HCT116 (cell line): ENCODE measurements at regions not wholly inside any gene's neighbourhood (a gene's known extent, or its start where the extent isn't known, plus 50 kb on each side); places are given as distances from the start of the nearest gene placed in this dataset.

Source experiments
- ATAC-seq: fragments of 200-7000 bp; cut with Tn5 transposase; 2 replicates; pipeline ENCODE4 v1.9.1; 2020; ENCODE audit warnings: mild to moderate bottlenecking, moderate library complexity
- BruUV-seq: library from RNA; stranded (reverse); fragments of 400-500 nt; replicated peaks from 2 replicates; lab custom pipeline; 2021; lab: Mats Ljungman, UMichigan
- CTCF ChIA-PET: fragments of 300-600 bp; sonication (Branson Sonifier 250); formaldehyde crosslinking; loops from one replicate; lab custom pipeline; 2021; ENCODE audit warnings: antibody characterized with exemption; lab: Charles Lee
- POLR2A ChIA-PET: fragments of 300-600, 350-600 bp; sonication (Branson Sonifier 250); formaldehyde crosslinking; loops from one replicate; lab custom pipeline; 2021; ENCODE audit warnings: antibody characterized with exemption; lab: Charles Lee
- RAD21 ChIA-PET, 2 experiments: fragments of 300-600 bp; sonication (Branson Sonifier 250); formaldehyde crosslinking; loops; one replicate each; lab custom pipeline; 2023; ENCODE audit warnings: low total read pairs in 2 of 2; ENCODE audit not compliant: uncharacterized antibody in 2 of 2, unreplicated experiment in 2 of 2, low non-redundant PET in 1 of 2; lab: Charles Lee
- DNase-seq: peaks from one replicate; pipeline ENCODE4 v3.0.0-alpha.2; 2010; ENCODE audit warnings: low read depth, low spot score
- H2AFZ ChIP-seq: fragments of 200-600 bp; shearing (Covaris generic), sonication (generic); 2 replicates; pipeline ENCODE4 v1.6.1; 2017; ENCODE audit warnings: low read depth, mixed run types, mixed read lengths, antibody characterized with exemption, low read length; ENCODE audit not compliant: poor library complexity, severe bottlenecking
- H3K27ac ChIP-seq: 2 replicates; pipeline ENCODE4 v1.5.1; 2012; ENCODE audit warnings: low read depth, low read length
- H3K27me3 ChIP-seq: fragments of 200-600 bp; sonication (generic); 2 replicates; pipeline ENCODE4 v1.6.1; 2016; ENCODE audit warnings: mixed run types, low read length, mixed read lengths; ENCODE audit not compliant: insufficient read depth
- H3K36me3 ChIP-seq, 2 experiments: fragments of 200-500 bp in 1 of 2; fragments of 200-600 bp in 1 of 2; sonication (Bioruptor generic) in 1 of 2; sonication (generic) in 1 of 2; 2 replicates each; pipeline versions ENCODE4 v1.5.1 to v1.6.1; 2014 to 2016; ENCODE audit warnings: low read length in 2 of 2, inconsistent platforms in 1 of 2, mixed read lengths in 1 of 2, mixed run types in 1 of 2; ENCODE audit not compliant: insufficient read depth in 2 of 2, control insufficient read depth in 1 of 2
- H3K4me1 ChIP-seq, 2 experiments: fragments of 200-600 bp in 1 of 2; sonication (generic) in 1 of 2; 2 replicates each; pipeline versions ENCODE4 v1.5.1 to v1.6.1; 2012 to 2017; ENCODE audit warnings: low read length in 2 of 2, inconsistent platforms in 1 of 2, mild to moderate bottlenecking in 1 of 2, mixed read lengths in 1 of 2, mixed run types in 1 of 2, moderate library complexity in 1 of 2; ENCODE audit not compliant: insufficient read depth in 2 of 2, control insufficient read depth in 1 of 2
- H3K4me2 ChIP-seq: fragments of 200-600 bp; sonication (generic); 2 replicates; pipeline ENCODE4 v1.6.1; 2017; ENCODE audit warnings: mixed run types, low read length, mixed read lengths
- H3K4me3 ChIP-seq, 2 experiments: fragments of 200-600 bp in 1 of 2; sonication (generic) in 1 of 2; replicated peaks in 1 of 2; 2 replicates each; pipeline ENCODE4 v1.5.1; 2011 to 2016; ENCODE audit warnings: low read length in 2 of 2, control low read depth in 1 of 2, low read depth in 1 of 2, mild to moderate bottlenecking in 1 of 2, mixed read lengths in 1 of 2, mixed run types in 1 of 2
- H3K79me2 ChIP-seq: fragments of 200-600 bp; sonication (generic); 2 replicates; pipeline ENCODE4 v1.6.1; 2017; ENCODE audit warnings: mild to moderate bottlenecking, mixed run types, low read length, moderate library complexity, mixed read lengths; ENCODE audit not compliant: insufficient read depth
- H3K9ac ChIP-seq: fragments of 200-600 bp; sonication (generic); 2 replicates; pipeline ENCODE4 v1.6.1; 2016; ENCODE audit warnings: low read length, mixed read lengths
- H3K9me2 ChIP-seq: fragments of 200-600 bp; sonication (generic), shearing (Covaris generic); 2 replicates; pipeline ENCODE4 v1.6.1; 2017; ENCODE audit warnings: mixed run types, mild to moderate bottlenecking, moderate library complexity; ENCODE audit not compliant: insufficient read depth
- H3K9me3 ChIP-seq, 2 experiments: fragments of 200-500 bp in 1 of 2; fragments of 200-600 bp in 1 of 2; sonication (Bioruptor generic) in 1 of 2; sonication (generic) in 1 of 2; 2 replicates each; pipeline ENCODE4 v1.6.1; 2014 to 2017; ENCODE audit warnings: low read length in 2 of 2, mixed read lengths in 2 of 2, inconsistent platforms in 1 of 2, low read depth in 1 of 2, mild to moderate bottlenecking in 1 of 2, mixed run types in 1 of 2, moderate library complexity in 1 of 2; ENCODE audit not compliant: control insufficient read depth in 1 of 2, insufficient read depth in 1 of 2
- H4K20me1 ChIP-seq: fragments of 200-600 bp; sonication (generic), shearing (Covaris generic); 2 replicates; pipeline ENCODE4 v1.6.1; 2017; ENCODE audit warnings: mixed run types, mild to moderate bottlenecking, moderate library complexity; ENCODE audit not compliant: insufficient read depth
- CBX3 ChIP-seq: IDR thresholded peaks from 2 replicates; pipeline ENCODE4 v1.6.1; 2012; ENCODE audit warnings: low read depth
- CEBPB ChIP-seq: IDR thresholded peaks from 2 replicates; pipeline ENCODE4 v1.6.1; 2012; ENCODE audit warnings: low read depth
- ELF1 ChIP-seq: IDR thresholded peaks from 2 replicates; pipeline ENCODE4 v1.6.1; 2012; ENCODE audit warnings: low read depth, borderline replicate concordance
- JUND ChIP-seq: IDR thresholded peaks from 2 replicates; pipeline ENCODE4 v1.6.1; 2012
- POLR2AphosphoS5 ChIP-seq: IDR thresholded peaks from 2 replicates; pipeline ENCODE4 v1.6.1; 2011; ENCODE audit warnings: mild to moderate bottlenecking, low read depth, low read length, moderate library complexity
- RAD21 ChIP-seq: IDR thresholded peaks from 2 replicates; pipeline ENCODE4 v1.6.1; 2012; ENCODE audit warnings: low read depth, mild to moderate bottlenecking
- SIN3A ChIP-seq: IDR thresholded peaks from 2 replicates; pipeline ENCODE4 v1.6.1; 2012; ENCODE audit warnings: low read depth
- TCF7L2 ChIP-seq: IDR thresholded peaks from 2 replicates; pipeline ENCODE4 v1.7.0; 2011; ENCODE audit warnings: borderline replicate concordance, inconsistent platforms; ENCODE audit not compliant: insufficient read depth, insufficient read length; ENCODE audit errors: extremely low read depth
- YY1 ChIP-seq: IDR thresholded peaks from 2 replicates; pipeline ENCODE4 v1.6.1; 2011; ENCODE audit warnings: low read length, low read depth, moderate library complexity, mild to moderate bottlenecking; ENCODE audit not compliant: insufficient replicate concordance; ENCODE audit errors: extremely low read depth
- ZFX ChIP-seq: fragments of 450-650 bp; IDR thresholded peaks from 2 replicates; pipeline ENCODE4 v1.6.1; 2017
- ZNF274 ChIP-seq: fragments of 200-500 bp; sonication (Bioruptor generic); IDR thresholded peaks from 2 replicates; pipeline ENCODE4 v1.6.1; 2014; ENCODE audit warnings: mild to moderate bottlenecking, low read depth, low read length, inconsistent platforms
- intact Hi-C: fragments of 100-400 bp; cut with micrococcal nuclease; formaldehyde crosslinking; loops from 2 replicates; pipeline ENCODE4 v1.10.0; 2022
- TF ChIP-seq, protein P1 (sequence below): IDR thresholded peaks from 2 replicates; pipeline ENCODE4 v1.6.1; 2012
- TF ChIP-seq, protein P2 (sequence below): IDR thresholded peaks from 2 replicates; pipeline ENCODE4 v1.6.1; 2012
- TF ChIP-seq, protein P3 (sequence below): IDR thresholded peaks from 2 replicates; pipeline ENCODE4 v1.6.1; 2012; ENCODE audit warnings: low read depth
- TF ChIP-seq, protein P4 (sequence below), 3 experiments: fragments of 200-600 bp in 1 of 3; sonication (generic) in 1 of 3; IDR thresholded peaks in 2 of 3; conservative IDR thresholded peaks in 1 of 3; 2 replicates each; pipeline ENCODE4 v1.5.1; 2012 to 2017; ENCODE audit warnings: low read depth in 2 of 3, low read length in 2 of 3, antibody characterized with exemption in 1 of 3, borderline replicate concordance in 1 of 3, control low read depth in 1 of 3, mild to moderate bottlenecking in 1 of 3, mixed read lengths in 1 of 3, mixed run types in 1 of 3, moderate library complexity in 1 of 3; ENCODE audit not compliant: insufficient read depth in 1 of 3

DNA sequence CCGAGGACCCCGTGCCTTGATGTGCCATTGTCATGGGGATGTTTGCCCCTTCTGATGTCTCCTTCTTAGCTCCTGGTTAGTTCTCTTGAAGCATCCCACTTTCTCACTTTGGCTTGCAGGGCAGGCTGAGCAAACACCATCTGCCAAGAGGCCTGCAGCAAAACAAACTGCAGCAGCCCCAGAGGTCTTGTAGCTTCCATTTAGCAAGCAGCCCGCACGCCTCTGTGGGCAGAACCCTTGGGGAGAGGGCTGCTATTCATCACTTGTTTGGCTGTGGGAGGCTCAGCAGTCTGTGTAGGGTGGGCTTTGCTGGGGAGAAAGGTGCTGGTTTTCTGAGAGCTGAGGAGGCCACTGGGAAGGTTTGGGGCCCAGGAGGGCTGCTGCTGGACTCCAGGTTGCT is 56.7 kb downstream of the KCNC4 start (continued):
- TF ChIP-seq, protein P1, sequence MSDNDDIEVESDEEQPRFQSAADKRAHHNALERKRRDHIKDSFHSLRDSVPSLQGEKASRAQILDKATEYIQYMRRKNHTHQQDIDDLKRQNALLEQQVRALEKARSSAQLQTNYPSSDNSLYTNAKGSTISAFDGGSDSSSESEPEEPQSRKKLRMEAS: no peak

GRCh38 chr1:110267260-110267659 is 57.1 kb downstream of the KCNC4 start:
- no peak overlapping the region for H3K4me2 ChIP-seq
- H3K27me3 ChIP-seq: no peaks in the 10 kb centered on the region; the same call in 1 of the 2 replicates
- H3K9ac ChIP-seq: no peak overlapping the region
- ChIA-PET POLR2A (no interaction called here), RAD21 (no interaction called here), CTCF (no interaction called here)
- H3K9me2 ChIP-seq: no peaks in the 10 kb centered on the region
- DNase-seq: no peak
- no peaks in the 10 kb centered on the region for H3K36me3 ChIP-seq
- TF ChIP-seq YY1 (no peak), TCF7L2 (no peak), ZNF274 (no peak), CEBPB (no peak), SIN3A (no peak), RAD21 (no peak), CBX3 (no peak), JUND (no peak), ELF1 (no peak), POLR2AphosphoS5 (no peak), ZFX (no peak)
- TF ChIP-seq, protein P2, sequence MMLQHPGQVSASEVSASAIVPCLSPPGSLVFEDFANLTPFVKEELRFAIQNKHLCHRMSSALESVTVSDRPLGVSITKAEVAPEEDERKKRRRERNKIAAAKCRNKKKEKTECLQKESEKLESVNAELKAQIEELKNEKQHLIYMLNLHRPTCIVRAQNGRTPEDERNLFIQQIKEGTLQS: no peak
- TF ChIP-seq, protein P3, sequence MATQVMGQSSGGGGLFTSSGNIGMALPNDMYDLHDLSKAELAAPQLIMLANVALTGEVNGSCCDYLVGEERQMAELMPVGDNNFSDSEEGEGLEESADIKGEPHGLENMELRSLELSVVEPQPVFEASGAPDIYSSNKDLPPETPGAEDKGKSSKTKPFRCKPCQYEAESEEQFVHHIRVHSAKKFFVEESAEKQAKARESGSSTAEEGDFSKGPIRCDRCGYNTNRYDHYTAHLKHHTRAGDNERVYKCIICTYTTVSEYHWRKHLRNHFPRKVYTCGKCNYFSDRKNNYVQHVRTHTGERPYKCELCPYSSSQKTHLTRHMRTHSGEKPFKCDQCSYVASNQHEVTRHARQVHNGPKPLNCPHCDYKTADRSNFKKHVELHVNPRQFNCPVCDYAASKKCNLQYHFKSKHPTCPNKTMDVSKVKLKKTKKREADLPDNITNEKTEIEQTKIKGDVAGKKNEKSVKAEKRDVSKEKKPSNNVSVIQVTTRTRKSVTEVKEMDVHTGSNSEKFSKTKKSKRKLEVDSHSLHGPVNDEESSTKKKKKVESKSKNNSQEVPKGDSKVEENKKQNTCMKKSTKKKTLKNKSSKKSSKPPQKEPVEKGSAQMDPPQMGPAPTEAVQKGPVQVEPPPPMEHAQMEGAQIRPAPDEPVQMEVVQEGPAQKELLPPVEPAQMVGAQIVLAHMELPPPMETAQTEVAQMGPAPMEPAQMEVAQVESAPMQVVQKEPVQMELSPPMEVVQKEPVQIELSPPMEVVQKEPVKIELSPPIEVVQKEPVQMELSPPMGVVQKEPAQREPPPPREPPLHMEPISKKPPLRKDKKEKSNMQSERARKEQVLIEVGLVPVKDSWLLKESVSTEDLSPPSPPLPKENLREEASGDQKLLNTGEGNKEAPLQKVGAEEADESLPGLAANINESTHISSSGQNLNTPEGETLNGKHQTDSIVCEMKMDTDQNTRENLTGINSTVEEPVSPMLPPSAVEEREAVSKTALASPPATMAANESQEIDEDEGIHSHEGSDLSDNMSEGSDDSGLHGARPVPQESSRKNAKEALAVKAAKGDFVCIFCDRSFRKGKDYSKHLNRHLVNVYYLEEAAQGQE: no peak
- TF ChIP-seq, protein P4, sequence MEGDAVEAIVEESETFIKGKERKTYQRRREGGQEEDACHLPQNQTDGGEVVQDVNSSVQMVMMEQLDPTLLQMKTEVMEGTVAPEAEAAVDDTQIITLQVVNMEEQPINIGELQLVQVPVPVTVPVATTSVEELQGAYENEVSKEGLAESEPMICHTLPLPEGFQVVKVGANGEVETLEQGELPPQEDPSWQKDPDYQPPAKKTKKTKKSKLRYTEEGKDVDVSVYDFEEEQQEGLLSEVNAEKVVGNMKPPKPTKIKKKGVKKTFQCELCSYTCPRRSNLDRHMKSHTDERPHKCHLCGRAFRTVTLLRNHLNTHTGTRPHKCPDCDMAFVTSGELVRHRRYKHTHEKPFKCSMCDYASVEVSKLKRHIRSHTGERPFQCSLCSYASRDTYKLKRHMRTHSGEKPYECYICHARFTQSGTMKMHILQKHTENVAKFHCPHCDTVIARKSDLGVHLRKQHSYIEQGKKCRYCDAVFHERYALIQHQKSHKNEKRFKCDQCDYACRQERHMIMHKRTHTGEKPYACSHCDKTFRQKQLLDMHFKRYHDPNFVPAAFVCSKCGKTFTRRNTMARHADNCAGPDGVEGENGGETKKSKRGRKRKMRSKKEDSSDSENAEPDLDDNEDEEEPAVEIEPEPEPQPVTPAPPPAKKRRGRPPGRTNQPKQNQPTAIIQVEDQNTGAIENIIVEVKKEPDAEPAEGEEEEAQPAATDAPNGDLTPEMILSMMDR (IDR thresholded peaks at IDR 0.05 in 2 of 3, conservative IDR thresholded peaks at IDR 0.05 in 1 of 3; ENCODE audit: borderline replicate concordance in 1 of 3, insufficient read depth in 1 of 3, low read depth in 2 of 3, low read length in 2 of 3): no peak
- H3K79me2 ChIP-seq: no peaks in the 10 kb centered on the region
- no peak for ATAC-seq
- H3K4me1 ChIP-seq: no peaks in the 10 kb centered on the region
- H3K27ac ChIP-seq: no peak overlapping the region
- H3K9me3 ChIP-seq: no peaks in the 10 kb centered on the region
- no peak overlapping the region for H3K4me3 ChIP-seq
- H2AFZ ChIP-seq: no peak overlapping the region
- intact Hi-C loops: no loop called here
- no TSS peak for BruUV-seq
- no peaks in the 10 kb centered on the region for H4K20me1 ChIP-seq
